ENCODE measurements at regions not wholly inside any gene's neighbourhood (a gene's known extent, or its start where the extent isn't known, plus 50 kb on each side); places are given as distances from the start of the nearest gene placed in this dataset.

- no peak for TF ChIP-seq CTCF (IDR thresholded peaks at IDR 0.05; ENCODE audit: insufficient read depth, low read length, poor library complexity, severe bottlenecking)
- DNase-seq (ENCODE audit: low read depth): no peak
- Histone ChIP-seq H3K4me3 (ENCODE audit: low read depth, low read length) (no peak overlapping the region), H3K36me3 (ENCODE audit: control insufficient read depth, insufficient read depth, low read length) (no peaks in the 10 kb centered on the region), H3K27me3 (ENCODE audit: control insufficient read depth, insufficient read depth, low read length) (no peaks in the 10 kb centered on the region)
Observed at GRCh38 chr14:76272349-76272748, 103.6 kb upstream of the ESRRB start.

- no peaks in the 10 kb centered on the region for H3K27me3 ChIP-seq (ENCODE audit: control insufficient read depth, insufficient read depth, low read length)
- TF ChIP-seq CTCF (IDR thresholded peaks at IDR 0.05; ENCODE audit: insufficient read depth, low read length, poor library complexity, severe bottlenecking): no peak
- H3K4me3 ChIP-seq (ENCODE audit: low read depth, low read length): no peak overlapping the region
- DNase-seq (ENCODE audit: low read depth): no peak
- no peaks in the 10 kb centered on the region for H3K36me3 ChIP-seq (ENCODE audit: control insufficient read depth, insufficient read depth, low read length)
Observed at GRCh38 chr14:76272774-76273173, 103.2 kb upstream of the ESRRB start.

GRCh38 chr14:76273346-76273745 is 102.6 kb upstream of the ESRRB start:
- no peak for TF ChIP-seq CTCF (IDR thresholded peaks at IDR 0.05; ENCODE audit: insufficient read depth, low read length, poor library complexity, severe bottlenecking)
- H3K27me3 ChIP-seq (ENCODE audit: control insufficient read depth, insufficient read depth, low read length): no peaks in the 10 kb centered on the region
- DNase-seq (ENCODE audit: low read depth): no peak
- H3K36me3 ChIP-seq (ENCODE audit: control insufficient read depth, insufficient read depth, low read length): no peaks in the 10 kb centered on the region
- no peak overlapping the region for H3K4me3 ChIP-seq (ENCODE audit: low read depth, low read length)

GRCh38 chr14:76274324-76274723 is 101.6 kb upstream of the ESRRB start:
- no peak for DNase-seq (ENCODE audit: low read depth)
- Histone ChIP-seq H3K36me3 (ENCODE audit: control insufficient read depth, insufficient read depth, low read length) (no peaks in the 10 kb centered on the region), H3K4me3 (ENCODE audit: low read depth, low read length) (no peak overlapping the region), H3K27me3 (ENCODE audit: control insufficient read depth, insufficient read depth, low read length) (no peaks in the 10 kb centered on the region)
- TF ChIP-seq CTCF (IDR thresholded peaks at IDR 0.05; ENCODE audit: insufficient read depth, low read length, poor library complexity, severe bottlenecking): no peak

GRCh38 chr14:76277586-76278130 is 98.3 kb upstream of the ESRRB start:
- Histone ChIP-seq H3K4me3 (ENCODE audit: low read depth, low read length) (no peak overlapping the region), H3K36me3 (ENCODE audit: control insufficient read depth, insufficient read depth, low read length) (no peaks in the 10 kb centered on the region), H3K27me3 (ENCODE audit: control insufficient read depth, insufficient read depth, low read length) (no peaks in the 10 kb centered on the region)
- TF ChIP-seq CTCF (IDR thresholded peaks at IDR 0.05; ENCODE audit: insufficient read depth, low read length, poor library complexity, severe bottlenecking): no peak
- no peak for DNase-seq (ENCODE audit: low read depth)

- no peak for TF ChIP-seq CTCF (IDR thresholded peaks at IDR 0.05; ENCODE audit: insufficient read depth, low read length, poor library complexity, severe bottlenecking)
- no peak for DNase-seq (ENCODE audit: low read depth)
- Histone ChIP-seq H3K36me3 (ENCODE audit: control insufficient read depth, insufficient read depth, low read length) (no peaks in the 10 kb centered on the region), H3K27me3 (ENCODE audit: control insufficient read depth, insufficient read depth, low read length) (no peaks in the 10 kb centered on the region), H3K4me3 (ENCODE audit: low read depth, low read length) (no peak overlapping the region)
Observed at GRCh38 chr14:76280221-76280620, 95.7 kb upstream of the ESRRB start.

All from kidney epithelial cell (primary cell).